SJSA1 (cell line): ENCODE measurements at regions not wholly inside any gene's neighbourhood (a gene's known extent, or its start where the extent isn't known, plus 50 kb on each side); places are given as distances from the start of the nearest gene placed in this dataset.

Source experiments
- DNase-seq, 2 experiments: peaks; one replicate each; pipeline ENCODE4 v3.0.0-alpha.2; 2015 to 2020; ENCODE audit warnings: low spot score in 2 of 2, low read depth in 1 of 2
- H3K27ac ChIP-seq: fragments of 250-450 bp; sonication (Bioruptor Pico); 2 replicates; pipeline ENCODE4 v1.5.1; 2020; ENCODE audit warnings: mild to moderate bottlenecking, moderate library complexity
- H3K27me3 ChIP-seq: fragments of 250-450 bp; sonication (Bioruptor Pico); replicated peaks from 2 replicates; pipeline ENCODE4 v1.5.1; 2020; ENCODE audit warnings: mild to moderate bottlenecking, moderate library complexity
- H3K36me3 ChIP-seq: fragments of 250-450 bp; sonication (Bioruptor Pico); 2 replicates; pipeline ENCODE4 v1.5.1; 2020; ENCODE audit warnings: mild to moderate bottlenecking
- H3K4me1 ChIP-seq: fragments of 250-450 bp; sonication (Bioruptor Pico); replicated peaks from 2 replicates; pipeline ENCODE4 v1.6.1; 2021; ENCODE audit warnings: mild to moderate bottlenecking
- H3K4me3 ChIP-seq: fragments of 250-450 bp; sonication (Bioruptor Pico); 2 replicates; pipeline ENCODE4 v1.5.1; 2020; ENCODE audit warnings: mild to moderate bottlenecking
- H3K9me3 ChIP-seq: fragments of 250-450 bp; sonication (Bioruptor Pico); replicated peaks from 2 replicates; pipeline ENCODE4 v1.5.1; 2020; ENCODE audit warnings: mild to moderate bottlenecking

DNA sequence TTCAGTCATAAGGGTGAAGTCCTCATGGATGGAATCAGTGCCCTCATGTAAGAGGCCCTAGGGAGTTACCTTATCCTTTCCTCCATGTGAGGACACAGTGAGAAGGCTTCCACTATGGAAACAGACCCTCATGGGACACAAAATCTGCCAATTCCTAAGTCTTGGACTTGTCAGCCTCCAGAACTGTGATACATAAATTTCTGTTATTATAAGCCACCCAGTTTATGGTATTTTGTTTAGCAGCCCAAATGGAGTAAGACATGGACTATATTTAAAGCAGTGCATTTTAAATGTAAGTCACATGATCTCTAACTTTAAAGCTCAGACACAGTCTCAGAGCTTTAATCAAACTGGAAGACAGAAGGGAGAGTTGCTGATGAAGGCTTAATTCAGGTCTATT lies 619.8 kb upstream of the CHORDC1 start:
- H3K9me3 ChIP-seq: no peaks in the 10 kb centered on the region
- DNase-seq: no peak

DNA sequence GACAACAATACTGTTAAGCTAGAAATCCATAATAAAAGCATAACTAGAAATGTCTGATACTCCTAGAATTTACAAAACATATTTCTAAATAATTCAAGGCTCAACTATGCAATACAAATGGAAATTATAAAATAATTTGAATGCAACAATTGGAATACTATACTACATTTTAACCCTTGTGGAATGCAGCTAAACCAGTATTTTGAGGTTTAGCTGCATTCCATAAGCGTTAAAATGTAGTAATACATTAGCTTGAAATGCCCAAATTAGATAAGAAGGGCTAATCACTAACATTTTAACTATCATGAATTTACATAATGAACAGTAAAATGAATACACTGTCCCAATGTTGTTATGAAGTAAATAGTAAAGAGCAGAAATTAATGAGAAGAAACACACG lies 617.2 kb upstream of the CHORDC1 start:
- H3K27me3 ChIP-seq: no peaks in the 10 kb centered on the region
- no peaks in the 10 kb centered on the region for H3K9me3 ChIP-seq
- no peaks in the 10 kb centered on the region for H3K4me1 ChIP-seq
- no peak for DNase-seq
- H3K36me3 ChIP-seq: no peaks in the 10 kb centered on the region
- H3K4me3 ChIP-seq: no peak overlapping the region
- H3K27ac ChIP-seq: no peak overlapping the region

More for the DNA sequence above, 619.8 kb upstream of the CHORDC1 start:
- no peaks in the 10 kb centered on the region for H3K4me1 ChIP-seq
- no peaks in the 10 kb centered on the region for H3K36me3 ChIP-seq
- H3K27me3 ChIP-seq: no peaks in the 10 kb centered on the region
- H3K27ac ChIP-seq: no peak overlapping the region
- H3K4me3 ChIP-seq: no peak overlapping the region

DNA sequence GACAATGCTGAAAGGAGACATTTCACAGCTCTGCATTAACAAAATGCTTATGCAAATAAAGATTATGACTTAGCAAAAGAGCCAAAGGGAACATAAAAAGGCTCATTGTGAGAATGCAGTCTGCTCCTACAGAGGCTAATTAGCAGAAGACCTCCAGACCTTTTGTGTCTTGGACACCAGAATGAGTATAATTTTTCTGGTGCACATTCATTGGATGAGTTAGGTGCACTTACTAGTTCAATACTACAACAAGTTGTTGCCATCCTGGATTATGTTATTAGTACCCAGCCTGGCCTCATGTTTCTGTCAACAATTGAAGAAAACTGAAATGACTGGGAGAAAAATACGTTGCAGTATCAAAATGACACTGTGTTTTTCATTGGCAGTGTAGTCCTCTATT lies 613.2 kb upstream of the CHORDC1 start:
- H3K27me3 ChIP-seq: no peaks in the 10 kb centered on the region
- no peak overlapping the region for H3K27ac ChIP-seq
- H3K36me3 ChIP-seq: no peaks in the 10 kb centered on the region
- H3K9me3 ChIP-seq: no peaks in the 10 kb centered on the region
- no peaks in the 10 kb centered on the region for H3K4me1 ChIP-seq
- H3K4me3 ChIP-seq: no peak overlapping the region
- DNase-seq: no peak

DNA sequence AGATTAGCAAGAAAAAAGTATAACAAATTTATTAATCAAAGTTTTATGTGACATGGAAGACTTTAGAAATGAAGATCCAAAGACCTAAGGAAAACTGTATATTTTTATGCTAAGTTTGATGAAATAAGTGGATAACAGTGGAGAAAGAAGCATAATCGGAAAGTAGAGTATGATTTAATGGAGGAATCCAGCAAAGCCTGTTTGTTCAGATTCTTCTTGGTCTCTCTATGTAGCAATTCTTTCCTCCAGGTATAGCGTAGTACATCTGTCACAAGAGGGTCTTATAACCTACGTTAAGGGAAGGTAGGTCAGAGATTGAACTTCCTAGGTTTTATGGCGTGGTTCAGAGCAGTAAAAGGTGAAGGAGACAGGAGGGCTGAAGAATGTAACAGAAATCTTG lies 600.6 kb upstream of the CHORDC1 start:
- no peaks in the 10 kb centered on the region for H3K36me3 ChIP-seq
- no peaks in the 10 kb centered on the region for H3K4me1 ChIP-seq
- no peaks in the 10 kb centered on the region for H3K27me3 ChIP-seq
- DNase-seq: no peak
- no peaks in the 10 kb centered on the region for H3K9me3 ChIP-seq
- no peak overlapping the region for H3K27ac ChIP-seq
- H3K4me3 ChIP-seq: no peak overlapping the region

DNA sequence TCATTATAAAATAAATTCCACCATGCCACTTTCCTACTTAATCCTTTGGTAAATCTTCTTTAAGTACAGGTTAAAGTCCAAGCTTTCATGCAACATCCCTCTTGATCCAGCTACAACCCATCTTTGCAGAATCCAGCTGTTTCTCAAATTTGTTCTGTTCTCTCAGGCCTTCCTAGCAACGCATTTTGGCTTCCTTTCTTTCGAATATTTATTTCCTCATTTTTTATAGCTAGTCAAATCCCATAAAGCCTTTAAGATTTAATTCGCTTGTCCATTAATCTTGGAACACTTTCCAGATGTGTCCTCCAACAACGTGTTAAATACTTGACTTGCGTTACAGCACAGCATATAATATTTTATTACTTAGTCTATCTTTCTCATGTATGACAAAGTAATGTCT lies 600.1 kb upstream of the CHORDC1 start:
- H3K27me3 ChIP-seq: no peaks in the 10 kb centered on the region
- no peaks in the 10 kb centered on the region for H3K36me3 ChIP-seq
- no peak overlapping the region for H3K4me3 ChIP-seq
- no peak overlapping the region for H3K27ac ChIP-seq
- no peaks in the 10 kb centered on the region for H3K4me1 ChIP-seq
- H3K9me3 ChIP-seq: no peaks in the 10 kb centered on the region
- DNase-seq: no peak

DNA sequence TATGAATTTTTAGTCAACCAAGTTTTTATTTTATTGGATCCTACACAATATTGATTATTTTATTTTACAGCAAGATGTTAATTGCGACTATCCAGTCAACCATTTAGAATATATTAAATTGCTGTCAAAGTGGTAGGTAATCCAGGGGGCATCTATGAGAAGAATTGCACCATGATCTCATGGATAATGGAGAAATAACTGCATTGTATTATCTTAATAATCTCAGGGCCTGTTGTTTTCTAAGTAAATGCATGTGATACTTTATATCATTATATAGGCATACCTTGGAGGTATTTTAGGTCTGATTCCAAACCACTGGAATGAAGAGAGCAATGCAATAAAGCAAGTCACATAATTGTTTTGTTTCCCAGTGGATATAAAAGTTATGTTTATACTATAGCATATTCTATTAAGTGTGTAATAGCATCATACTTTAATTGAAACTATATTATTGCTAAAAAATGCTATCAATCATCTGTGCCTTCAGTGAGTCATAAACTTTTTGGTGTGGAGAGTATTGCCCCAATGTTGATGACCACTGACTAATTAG lies 595.4 kb upstream of the CHORDC1 start:
- no peak for DNase-seq
- Histone ChIP-seq H3K4me3 (no peak overlapping the region), H3K27ac (no peak overlapping the region), H3K9me3 (no peaks in the 10 kb centered on the region), H3K27me3 (no peaks in the 10 kb centered on the region), H3K4me1 (no peaks in the 10 kb centered on the region), H3K36me3 (no peaks in the 10 kb centered on the region)

DNA sequence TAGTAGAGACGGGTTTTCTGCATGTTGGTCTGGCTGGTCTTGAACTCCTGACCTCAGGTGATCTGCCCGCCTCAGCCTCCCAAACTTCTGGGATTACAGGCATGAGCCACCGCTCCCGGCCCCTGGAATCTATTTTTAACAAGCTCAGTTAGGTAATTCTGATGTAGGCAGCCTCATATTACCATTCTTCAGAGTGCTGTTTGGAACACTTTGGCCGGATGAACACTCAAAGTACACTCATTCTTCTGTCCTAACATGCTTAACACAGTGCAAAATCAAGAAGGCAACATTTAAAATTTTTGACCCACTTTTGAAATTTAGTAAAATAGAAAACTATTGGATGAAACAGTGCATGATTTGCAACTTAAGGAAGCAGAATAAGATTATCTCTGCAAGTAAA lies 586.7 kb upstream of the CHORDC1 start:
- no peaks in the 10 kb centered on the region for H3K9me3 ChIP-seq
- H3K4me3 ChIP-seq: no peak overlapping the region
- no peak overlapping the region for H3K27ac ChIP-seq
- H3K36me3 ChIP-seq: no peaks in the 10 kb centered on the region
- no peaks in the 10 kb centered on the region for H3K4me1 ChIP-seq
- no peaks in the 10 kb centered on the region for H3K27me3 ChIP-seq
- DNase-seq: no peak

DNA sequence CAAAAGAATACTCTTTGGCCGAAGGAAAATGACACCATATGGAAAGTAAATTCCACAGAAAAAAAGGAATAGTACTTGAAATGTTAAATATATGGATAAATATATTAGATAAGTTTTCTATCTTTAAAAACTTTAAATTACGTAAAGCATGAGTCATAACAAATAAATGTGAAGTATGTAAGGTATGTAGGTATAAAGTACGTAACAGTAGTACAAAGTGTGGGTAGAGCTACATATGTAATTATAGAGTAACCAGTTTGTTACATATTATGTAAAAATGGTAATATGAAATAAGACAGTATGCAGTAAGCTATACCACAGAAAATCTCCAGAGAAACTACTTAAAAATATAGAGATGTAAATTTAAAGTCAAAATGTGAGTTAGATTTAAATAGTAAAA lies 582.3 kb upstream of the CHORDC1 start:
- Histone ChIP-seq H3K9me3 (no peaks in the 10 kb centered on the region), H3K36me3 (no peaks in the 10 kb centered on the region), H3K4me3 (no peak overlapping the region), H3K4me1 (no peaks in the 10 kb centered on the region), H3K27me3 (no peaks in the 10 kb centered on the region), H3K27ac (no peak overlapping the region)
- DNase-seq: no peak

DNA sequence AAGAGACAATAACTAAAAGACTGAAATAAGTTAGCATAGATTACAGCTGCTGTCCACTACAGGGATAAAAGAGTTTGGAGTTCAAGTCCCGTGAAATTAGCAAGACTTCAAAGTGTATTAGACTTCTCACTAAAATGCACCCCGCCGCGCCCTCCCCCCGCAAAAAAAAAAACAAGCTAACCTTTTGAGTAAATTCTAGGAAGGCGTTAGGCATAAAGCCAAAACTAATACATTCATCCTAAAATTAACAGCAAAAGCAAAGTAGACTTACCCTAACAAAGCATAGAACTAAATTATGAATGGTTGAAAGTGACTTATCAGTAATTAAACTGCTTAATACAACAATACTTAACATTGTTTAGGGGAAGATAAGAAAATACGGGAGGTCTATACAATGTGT lies 581.0 kb upstream of the CHORDC1 start:
- Histone ChIP-seq H3K27ac (no peak overlapping the region), H3K9me3 (no peaks in the 10 kb centered on the region), H3K27me3 (no peaks in the 10 kb centered on the region), H3K4me1 (no peaks in the 10 kb centered on the region), H3K4me3 (no peak overlapping the region), H3K36me3 (no peaks in the 10 kb centered on the region)
- no peak for DNase-seq

DNA sequence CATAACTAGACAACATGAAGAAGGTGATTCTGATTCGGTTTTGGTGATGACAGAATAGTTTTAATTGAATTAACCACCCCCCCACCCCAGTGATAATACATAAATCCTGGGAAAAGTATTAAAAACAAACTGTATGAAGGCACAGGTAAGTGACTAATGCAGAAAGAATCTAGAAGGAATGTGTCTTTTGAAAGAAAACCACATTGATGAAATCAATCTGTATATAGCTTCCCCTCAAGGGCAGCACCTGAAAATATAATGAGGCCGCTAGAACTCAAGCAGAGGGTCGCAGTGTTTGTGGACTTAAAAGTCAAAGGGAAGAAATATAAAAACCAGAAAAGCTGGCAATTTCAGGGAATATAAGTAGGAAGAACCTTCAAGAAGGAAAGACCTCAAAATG lies 580.5 kb upstream of the CHORDC1 start:
- no peaks in the 10 kb centered on the region for H3K27me3 ChIP-seq
- H3K9me3 ChIP-seq: no peaks in the 10 kb centered on the region
- DNase-seq: no peak
- no peaks in the 10 kb centered on the region for H3K4me1 ChIP-seq
- no peaks in the 10 kb centered on the region for H3K36me3 ChIP-seq
- H3K27ac ChIP-seq: no peak overlapping the region
- H3K4me3 ChIP-seq: no peak overlapping the region

DNA sequence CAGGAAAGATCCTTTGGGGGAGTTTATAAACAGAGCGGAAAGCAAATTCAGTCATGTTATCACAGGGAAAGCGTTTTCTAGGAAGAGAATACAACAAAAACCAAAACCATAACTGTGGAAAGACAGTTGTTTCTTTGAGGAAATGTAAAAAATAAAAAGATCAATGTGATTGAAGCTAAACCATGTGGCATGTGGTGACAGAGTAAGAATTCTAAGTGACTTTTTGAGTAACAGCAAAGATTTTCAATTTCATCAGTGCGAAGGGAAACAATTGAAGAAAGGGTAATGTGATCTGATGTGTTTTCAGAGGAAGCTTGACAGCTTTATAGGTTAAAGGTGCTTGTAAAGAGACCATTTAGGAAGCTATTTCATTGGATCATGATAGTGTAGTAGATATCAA lies 575.9 kb upstream of the CHORDC1 start:
- H3K36me3 ChIP-seq: no peaks in the 10 kb centered on the region
- no peaks in the 10 kb centered on the region for H3K4me1 ChIP-seq
- no peak overlapping the region for H3K4me3 ChIP-seq
- DNase-seq: no peak
- H3K27ac ChIP-seq: no peak overlapping the region
- H3K27me3 ChIP-seq: no peaks in the 10 kb centered on the region
- no peaks in the 10 kb centered on the region for H3K9me3 ChIP-seq

DNA sequence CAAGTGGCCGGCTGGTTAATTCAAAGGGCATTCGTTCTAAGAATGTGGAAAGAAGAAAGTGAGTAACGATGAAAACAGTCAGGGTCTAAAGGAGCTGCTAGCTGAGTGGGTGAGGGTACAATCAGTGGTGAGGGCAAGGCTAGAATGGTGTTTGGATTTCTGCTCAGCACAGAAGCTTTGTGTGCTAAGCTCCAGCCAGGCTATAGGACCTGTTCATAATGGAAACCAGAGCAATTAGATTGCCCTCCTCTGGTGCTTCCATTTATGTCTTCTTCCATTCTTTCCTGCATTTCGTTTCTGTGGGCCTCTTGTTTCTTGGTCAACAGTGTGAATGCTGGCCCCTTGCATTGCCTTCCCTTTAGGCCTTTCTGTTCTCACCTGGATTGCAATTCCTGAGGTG lies 572.9 kb upstream of the CHORDC1 start:
- no peaks in the 10 kb centered on the region for H3K4me1 ChIP-seq
- no peaks in the 10 kb centered on the region for H3K36me3 ChIP-seq
- no peak overlapping the region for H3K4me3 ChIP-seq
- no peaks in the 10 kb centered on the region for H3K9me3 ChIP-seq
- no peak overlapping the region for H3K27ac ChIP-seq
- no peak for DNase-seq
- no peaks in the 10 kb centered on the region for H3K27me3 ChIP-seq

DNA sequence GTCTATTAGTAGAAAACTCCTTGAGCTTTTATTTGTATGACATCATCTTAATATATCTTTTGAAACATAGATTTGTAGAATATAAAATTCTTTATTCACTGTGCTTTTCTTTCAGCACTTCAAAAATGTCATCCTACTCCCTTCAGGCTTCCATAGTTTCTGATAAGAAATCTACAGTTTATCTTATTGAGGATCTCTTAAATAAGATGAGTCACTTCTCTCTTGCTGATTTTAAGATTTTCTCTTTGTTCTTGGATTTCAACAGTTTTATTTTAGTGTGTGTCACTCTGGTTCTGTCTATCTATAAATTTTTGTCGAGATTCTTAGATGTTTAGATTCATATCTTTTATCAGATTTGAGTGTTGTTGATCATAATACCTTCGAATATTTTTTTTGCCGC lies 566.1 kb upstream of the CHORDC1 start:
- no peak overlapping the region for H3K4me3 ChIP-seq
- no peaks in the 10 kb centered on the region for H3K4me1 ChIP-seq
- no peak overlapping the region for H3K27ac ChIP-seq
- no peak for DNase-seq
- no peaks in the 10 kb centered on the region for H3K27me3 ChIP-seq
- H3K36me3 ChIP-seq: no peaks in the 10 kb centered on the region
- H3K9me3 ChIP-seq: no peaks in the 10 kb centered on the region

DNA sequence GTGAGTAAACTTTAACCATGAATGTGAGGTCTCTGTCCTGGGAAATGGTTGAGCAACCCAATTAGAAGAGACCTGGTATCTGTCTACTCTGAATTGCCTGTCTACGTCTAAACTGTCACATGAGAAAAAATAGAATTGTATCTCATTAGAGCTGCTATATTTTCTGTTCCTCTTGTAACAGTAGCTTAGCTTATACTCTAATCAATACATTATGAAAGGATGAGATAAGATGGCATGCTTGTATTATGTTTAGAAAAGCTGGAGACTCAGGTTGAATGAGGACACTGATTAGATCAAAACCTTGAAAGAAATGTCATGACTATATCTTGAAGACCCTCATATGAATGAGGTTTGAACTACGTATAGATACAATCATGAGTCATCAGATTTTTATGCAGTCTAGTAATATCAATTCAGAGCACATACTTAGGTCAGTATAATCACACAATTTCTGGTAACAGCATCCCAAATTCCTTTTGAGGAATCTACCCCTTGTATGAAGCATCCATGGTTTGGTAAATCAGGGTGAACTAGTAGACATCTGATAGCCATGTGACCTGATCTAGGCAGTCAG lies 561.5 kb upstream of the CHORDC1 start:
- Histone ChIP-seq H3K9me3 (no peaks in the 10 kb centered on the region), H3K27me3 (no peaks in the 10 kb centered on the region), H3K27ac (no peak overlapping the region), H3K4me3 (no peak overlapping the region), H3K4me1 (no peaks in the 10 kb centered on the region), H3K36me3 (no peaks in the 10 kb centered on the region)
- no peak for DNase-seq

DNA sequence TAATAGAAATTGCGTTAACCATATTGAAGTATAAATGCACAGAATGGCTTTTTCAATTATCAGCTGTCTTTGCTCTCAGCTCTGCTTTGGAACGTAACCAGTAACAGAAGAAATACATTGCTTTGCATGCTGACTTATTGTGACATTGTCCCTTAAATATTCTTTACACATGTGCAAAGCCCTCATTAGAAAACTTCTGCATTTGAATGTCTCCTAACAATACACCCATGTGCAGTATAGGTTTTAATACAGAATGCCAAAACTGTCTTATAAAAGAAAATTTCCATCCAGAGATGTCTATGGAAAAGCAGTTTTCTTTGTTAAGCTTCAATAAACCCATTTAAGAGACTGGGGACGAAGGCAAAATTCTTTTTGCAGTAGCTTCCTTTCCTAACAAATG lies 560.3 kb upstream of the CHORDC1 start:
- no peak overlapping the region for H3K4me3 ChIP-seq
- no peak for DNase-seq
- H3K4me1 ChIP-seq: no peaks in the 10 kb centered on the region
- no peaks in the 10 kb centered on the region for H3K9me3 ChIP-seq
- H3K36me3 ChIP-seq: no peaks in the 10 kb centered on the region
- no peak overlapping the region for H3K27ac ChIP-seq
- no peaks in the 10 kb centered on the region for H3K27me3 ChIP-seq
